HCT116 (cell line): ENCODE measurements at regions not wholly inside any gene's neighbourhood (a gene's known extent, or its start where the extent isn't known, plus 50 kb on each side); places are given as distances from the start of the nearest gene placed in this dataset.

Experiments used
- ATAC-seq: fragments of 200-7000 bp; cut with Tn5 transposase; 2 replicates; pipeline ENCODE4 v1.9.1; 2020; ENCODE audit warnings: mild to moderate bottlenecking, moderate library complexity
- BruUV-seq: library from RNA; stranded (reverse); fragments of 400-500 nt; replicated peaks from 2 replicates; lab custom pipeline; 2021; lab: Mats Ljungman, UMichigan
- CTCF ChIA-PET: fragments of 300-600 bp; sonication (Branson Sonifier 250); formaldehyde crosslinking; loops from one replicate; lab custom pipeline; 2021; ENCODE audit warnings: antibody characterized with exemption; lab: Charles Lee
- POLR2A ChIA-PET: fragments of 300-600, 350-600 bp; sonication (Branson Sonifier 250); formaldehyde crosslinking; loops from one replicate; lab custom pipeline; 2021; ENCODE audit warnings: antibody characterized with exemption; lab: Charles Lee
- RAD21 ChIA-PET, 2 experiments: fragments of 300-600 bp; sonication (Branson Sonifier 250); formaldehyde crosslinking; loops; one replicate each; lab custom pipeline; 2023; ENCODE audit warnings: low total read pairs in 2 of 2; ENCODE audit not compliant: uncharacterized antibody in 2 of 2, unreplicated experiment in 2 of 2, low non-redundant PET in 1 of 2; lab: Charles Lee
- DNase-seq: peaks from one replicate; pipeline ENCODE4 v3.0.0-alpha.2; 2010; ENCODE audit warnings: low read depth, low spot score
- H2AFZ ChIP-seq: fragments of 200-600 bp; shearing (Covaris generic), sonication (generic); 2 replicates; pipeline ENCODE4 v1.6.1; 2017; ENCODE audit warnings: low read depth, mixed run types, mixed read lengths, antibody characterized with exemption, low read length; ENCODE audit not compliant: poor library complexity, severe bottlenecking
- H3K27ac ChIP-seq: 2 replicates; pipeline ENCODE4 v1.5.1; 2012; ENCODE audit warnings: low read depth, low read length
- H3K27me3 ChIP-seq: fragments of 200-600 bp; sonication (generic); 2 replicates; pipeline ENCODE4 v1.6.1; 2016; ENCODE audit warnings: mixed run types, low read length, mixed read lengths; ENCODE audit not compliant: insufficient read depth
- H3K36me3 ChIP-seq, 2 experiments: fragments of 200-500 bp in 1 of 2; fragments of 200-600 bp in 1 of 2; sonication (Bioruptor generic) in 1 of 2; sonication (generic) in 1 of 2; 2 replicates each; pipeline versions ENCODE4 v1.5.1 to v1.6.1; 2014 to 2016; ENCODE audit warnings: low read length in 2 of 2, inconsistent platforms in 1 of 2, mixed read lengths in 1 of 2, mixed run types in 1 of 2; ENCODE audit not compliant: insufficient read depth in 2 of 2, control insufficient read depth in 1 of 2
- H3K4me1 ChIP-seq, 2 experiments: fragments of 200-600 bp in 1 of 2; sonication (generic) in 1 of 2; 2 replicates each; pipeline versions ENCODE4 v1.5.1 to v1.6.1; 2012 to 2017; ENCODE audit warnings: low read length in 2 of 2, inconsistent platforms in 1 of 2, mild to moderate bottlenecking in 1 of 2, mixed read lengths in 1 of 2, mixed run types in 1 of 2, moderate library complexity in 1 of 2; ENCODE audit not compliant: insufficient read depth in 2 of 2, control insufficient read depth in 1 of 2
- H3K4me2 ChIP-seq: fragments of 200-600 bp; sonication (generic); 2 replicates; pipeline ENCODE4 v1.6.1; 2017; ENCODE audit warnings: mixed run types, low read length, mixed read lengths
- H3K4me3 ChIP-seq, 2 experiments: fragments of 200-600 bp in 1 of 2; sonication (generic) in 1 of 2; replicated peaks in 1 of 2; 2 replicates each; pipeline ENCODE4 v1.5.1; 2011 to 2016; ENCODE audit warnings: low read length in 2 of 2, control low read depth in 1 of 2, low read depth in 1 of 2, mild to moderate bottlenecking in 1 of 2, mixed read lengths in 1 of 2, mixed run types in 1 of 2
- H3K79me2 ChIP-seq: fragments of 200-600 bp; sonication (generic); 2 replicates; pipeline ENCODE4 v1.6.1; 2017; ENCODE audit warnings: mild to moderate bottlenecking, mixed run types, low read length, moderate library complexity, mixed read lengths; ENCODE audit not compliant: insufficient read depth
- H3K9ac ChIP-seq: fragments of 200-600 bp; sonication (generic); 2 replicates; pipeline ENCODE4 v1.6.1; 2016; ENCODE audit warnings: low read length, mixed read lengths
- H3K9me2 ChIP-seq: fragments of 200-600 bp; sonication (generic), shearing (Covaris generic); 2 replicates; pipeline ENCODE4 v1.6.1; 2017; ENCODE audit warnings: mixed run types, mild to moderate bottlenecking, moderate library complexity; ENCODE audit not compliant: insufficient read depth
- H3K9me3 ChIP-seq, 2 experiments: fragments of 200-500 bp in 1 of 2; fragments of 200-600 bp in 1 of 2; sonication (Bioruptor generic) in 1 of 2; sonication (generic) in 1 of 2; 2 replicates each; pipeline ENCODE4 v1.6.1; 2014 to 2017; ENCODE audit warnings: low read length in 2 of 2, mixed read lengths in 2 of 2, inconsistent platforms in 1 of 2, low read depth in 1 of 2, mild to moderate bottlenecking in 1 of 2, mixed run types in 1 of 2, moderate library complexity in 1 of 2; ENCODE audit not compliant: control insufficient read depth in 1 of 2, insufficient read depth in 1 of 2
- H4K20me1 ChIP-seq: fragments of 200-600 bp; sonication (generic), shearing (Covaris generic); 2 replicates; pipeline ENCODE4 v1.6.1; 2017; ENCODE audit warnings: mixed run types, mild to moderate bottlenecking, moderate library complexity; ENCODE audit not compliant: insufficient read depth
- CBX3 ChIP-seq: IDR thresholded peaks from 2 replicates; pipeline ENCODE4 v1.6.1; 2012; ENCODE audit warnings: low read depth
- EGR1 ChIP-seq: IDR thresholded peaks from 2 replicates; pipeline ENCODE4 v1.6.1; 2012; ENCODE audit warnings: low read depth
- EZH2 ChIP-seq: fragments of 200-600 bp; sonication (generic); IDR thresholded peaks from 2 replicates; pipeline ENCODE4 v1.6.1; 2017; ENCODE audit warnings: antibody characterized with exemption, mixed run types
- EZH2phosphoT487 ChIP-seq: fragments of 200-600 bp; IDR thresholded peaks from 2 replicates; pipeline ENCODE4 v1.6.1; 2018; ENCODE audit warnings: antibody characterized with exemption, borderline replicate concordance
- FOSL1 ChIP-seq: IDR thresholded peaks from 2 replicates; pipeline ENCODE4 v1.6.1; 2012; ENCODE audit warnings: low read depth
- JUND ChIP-seq: IDR thresholded peaks from 2 replicates; pipeline ENCODE4 v1.6.1; 2012
- POLR2A ChIP-seq: IDR thresholded peaks from 2 replicates; pipeline ENCODE4 v1.7.0; 2011; ENCODE audit warnings: borderline replicate concordance; ENCODE audit not compliant: insufficient read depth, insufficient read length; ENCODE audit errors: extremely low read depth
- POLR2AphosphoS5 ChIP-seq: IDR thresholded peaks from 2 replicates; pipeline ENCODE4 v1.6.1; 2011; ENCODE audit warnings: mild to moderate bottlenecking, low read depth, low read length, moderate library complexity
- RAD21 ChIP-seq: IDR thresholded peaks from 2 replicates; pipeline ENCODE4 v1.6.1; 2012; ENCODE audit warnings: low read depth, mild to moderate bottlenecking
- SRF ChIP-seq: IDR thresholded peaks from 2 replicates; pipeline ENCODE4 v1.6.1; 2012; ENCODE audit warnings: low read depth
- TCF7L2 ChIP-seq: IDR thresholded peaks from 2 replicates; pipeline ENCODE4 v1.7.0; 2011; ENCODE audit warnings: borderline replicate concordance, inconsistent platforms; ENCODE audit not compliant: insufficient read depth, insufficient read length; ENCODE audit errors: extremely low read depth
- ZNF274 ChIP-seq: fragments of 200-500 bp; sonication (Bioruptor generic); IDR thresholded peaks from 2 replicates; pipeline ENCODE4 v1.6.1; 2014; ENCODE audit warnings: mild to moderate bottlenecking, low read depth, low read length, inconsistent platforms
- intact Hi-C: fragments of 100-400 bp; cut with micrococcal nuclease; formaldehyde crosslinking; loops from 2 replicates; pipeline ENCODE4 v1.10.0; 2022
- TF ChIP-seq, protein P1 (sequence below): IDR thresholded peaks from 2 replicates; pipeline ENCODE4 v1.6.1; 2011; ENCODE audit warnings: mild to moderate bottlenecking, low read length, moderate library complexity; ENCODE audit not compliant: insufficient replicate concordance; ENCODE audit errors: extremely low read depth

DNA sequence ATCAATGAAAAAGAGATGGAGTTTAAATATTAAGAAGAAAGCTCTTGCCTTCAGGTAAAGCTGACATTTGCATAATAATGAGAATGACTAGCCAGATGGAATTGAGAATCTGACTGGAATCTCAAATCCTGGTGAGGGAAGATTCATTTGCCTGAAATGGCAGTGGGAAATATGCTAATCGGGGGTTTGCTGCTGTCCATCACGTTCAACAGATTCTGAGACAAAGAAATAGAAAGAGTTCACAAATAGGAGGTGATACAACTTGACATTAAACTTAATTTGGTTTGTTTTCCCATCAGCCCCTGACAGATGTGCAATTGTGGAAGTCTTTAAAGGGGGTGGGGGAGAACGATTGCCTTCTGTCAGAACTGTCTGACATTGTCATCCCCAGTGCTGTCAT is 347.4 kb downstream of the PDCD6IP start:
- no peak overlapping the region for H3K4me3 ChIP-seq
- no peaks in the 10 kb centered on the region for H3K9me3 ChIP-seq
- H3K9ac ChIP-seq = no peak overlapping the region
- H3K4me2 ChIP-seq = no peak overlapping the region
- H2AFZ ChIP-seq = no peak overlapping the region
- peaks cover 5% of the 10 kb centered on the region; the same call in 1 of the 2 replicates for H3K27me3 ChIP-seq
- no peaks in the 10 kb centered on the region for H3K79me2 ChIP-seq
- intact Hi-C loops = no loop called here
- no peaks in the 10 kb centered on the region for H3K4me1 ChIP-seq
- H3K9me2 ChIP-seq = no peaks in the 10 kb centered on the region
- POLR2A ChIA-PET = no interaction called here
- no peaks in the 10 kb centered on the region for H4K20me1 ChIP-seq
- no peak for ATAC-seq
- CTCF ChIA-PET = no interaction called here
- BruUV-seq = no TSS peak
- DNase-seq = no peak
- H3K27ac ChIP-seq = no peak overlapping the region
- RAD21 ChIA-PET = no interaction called here
- H3K36me3 ChIP-seq = no peaks in the 10 kb centered on the region
- TF ChIP-seq, protein P1, sequence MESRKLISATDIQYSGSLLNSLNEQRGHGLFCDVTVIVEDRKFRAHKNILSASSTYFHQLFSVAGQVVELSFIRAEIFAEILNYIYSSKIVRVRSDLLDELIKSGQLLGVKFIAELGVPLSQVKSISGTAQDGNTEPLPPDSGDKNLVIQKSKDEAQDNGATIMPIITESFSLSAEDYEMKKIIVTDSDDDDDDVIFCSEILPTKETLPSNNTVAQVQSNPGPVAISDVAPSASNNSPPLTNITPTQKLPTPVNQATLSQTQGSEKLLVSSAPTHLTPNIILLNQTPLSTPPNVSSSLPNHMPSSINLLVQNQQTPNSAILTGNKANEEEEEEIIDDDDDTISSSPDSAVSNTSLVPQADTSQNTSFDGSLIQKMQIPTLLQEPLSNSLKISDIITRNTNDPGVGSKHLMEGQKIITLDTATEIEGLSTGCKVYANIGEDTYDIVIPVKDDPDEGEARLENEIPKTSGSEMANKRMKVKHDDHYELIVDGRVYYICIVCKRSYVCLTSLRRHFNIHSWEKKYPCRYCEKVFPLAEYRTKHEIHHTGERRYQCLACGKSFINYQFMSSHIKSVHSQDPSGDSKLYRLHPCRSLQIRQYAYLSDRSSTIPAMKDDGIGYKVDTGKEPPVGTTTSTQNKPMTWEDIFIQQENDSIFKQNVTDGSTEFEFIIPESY = no peak
- no peak for TF ChIP-seq ZNF274
- TF ChIP-seq EZH2phosphoT487 = no peak
- TF ChIP-seq TCF7L2 = no peak
- TF ChIP-seq POLR2AphosphoS5 = no peak
- no peak for TF ChIP-seq RAD21
- no peak for TF ChIP-seq POLR2A
- no peak for TF ChIP-seq CBX3
- no peak for TF ChIP-seq EGR1
- TF ChIP-seq SRF = no peak
- TF ChIP-seq EZH2 = no peak
- TF ChIP-seq FOSL1 = no peak
- no peak for TF ChIP-seq JUND
